D721Med (cell line): ENCODE measurements at regions not wholly inside any gene's neighbourhood (a gene's known extent, or its start where the extent isn't known, plus 50 kb on each side); places are given as distances from the start of the nearest gene placed in this dataset.

Experiments
- DNase-seq: peaks from one replicate; pipeline ENCODE4 v3.0.0; 2011; ENCODE audit warnings: low spot score; ENCODE audit not compliant: insufficient read length
- FAIRE-seq: peaks from 2 replicates; lab custom pipeline; 2011; peaks lifted over from hg19 to GRCh38; lab: Jason Lieb, UNC
- CTCF ChIP-seq: IDR thresholded peaks from 2 replicates; pipeline ENCODE4 v1.5.1; 2012; ENCODE audit warnings: mild to moderate bottlenecking, control low read depth; ENCODE audit not compliant: insufficient read depth; ENCODE audit errors: missing control alignments

- DNase-seq (no peak), FAIRE-seq (no peak)
- TF ChIP-seq CTCF = no peak
These were observed 299.2 kb downstream of the ZPLD1 start for GRCh38 chr3:102733791-102734563.

- FAIRE-seq (no peak), DNase-seq (no peak)
- no peak for TF ChIP-seq CTCF
These were observed 300.5 kb downstream of the ZPLD1 start for GRCh38 chr3:102735311-102735710.

GRCh38 chr3:102736288-102736974, 301.6 kb downstream of the ZPLD1 start:
- TF ChIP-seq CTCF = no peak
- DNase-seq (no peak), FAIRE-seq (no peak)

GRCh38 chr3:102736975-102737304, 302.1 kb downstream of the ZPLD1 start:
- no peak for TF ChIP-seq CTCF
- DNase-seq = no peak
- FAIRE-seq = no peak

GRCh38 chr3:102737353-102737752, 302.5 kb downstream of the ZPLD1 start:
- TF ChIP-seq CTCF = no peak
- no peak for FAIRE-seq
- DNase-seq = no peak

- DNase-seq = no peak
- FAIRE-seq = no peak
- TF ChIP-seq CTCF = no peak
These were observed 306.3 kb downstream of the ZPLD1 start for GRCh38 chr3:102741105-102741504.

GRCh38 chr3:102741694-102742093, 306.9 kb downstream of the ZPLD1 start:
- no peak for TF ChIP-seq CTCF
- DNase-seq = no peak
- FAIRE-seq = no peak
